Myocyte (in vitro differentiated cells): ENCODE measurements at regions not wholly inside any gene's neighbourhood (a gene's known extent, or its start where the extent isn't known, plus 50 kb on each side); places are given as distances from the start of the nearest gene placed in this dataset.
"Not testable (repeated sequence)": the region's sequence is repeated elsewhere in the genome, so short reads cannot be mapped to it uniquely, and the experiment has no call there.

ENCODE experiments used
- DNase-seq: peaks from one replicate; pipeline ENCODE4 v3.0.0-alpha.2; 2012; ENCODE audit warnings: low read depth

DNA sequence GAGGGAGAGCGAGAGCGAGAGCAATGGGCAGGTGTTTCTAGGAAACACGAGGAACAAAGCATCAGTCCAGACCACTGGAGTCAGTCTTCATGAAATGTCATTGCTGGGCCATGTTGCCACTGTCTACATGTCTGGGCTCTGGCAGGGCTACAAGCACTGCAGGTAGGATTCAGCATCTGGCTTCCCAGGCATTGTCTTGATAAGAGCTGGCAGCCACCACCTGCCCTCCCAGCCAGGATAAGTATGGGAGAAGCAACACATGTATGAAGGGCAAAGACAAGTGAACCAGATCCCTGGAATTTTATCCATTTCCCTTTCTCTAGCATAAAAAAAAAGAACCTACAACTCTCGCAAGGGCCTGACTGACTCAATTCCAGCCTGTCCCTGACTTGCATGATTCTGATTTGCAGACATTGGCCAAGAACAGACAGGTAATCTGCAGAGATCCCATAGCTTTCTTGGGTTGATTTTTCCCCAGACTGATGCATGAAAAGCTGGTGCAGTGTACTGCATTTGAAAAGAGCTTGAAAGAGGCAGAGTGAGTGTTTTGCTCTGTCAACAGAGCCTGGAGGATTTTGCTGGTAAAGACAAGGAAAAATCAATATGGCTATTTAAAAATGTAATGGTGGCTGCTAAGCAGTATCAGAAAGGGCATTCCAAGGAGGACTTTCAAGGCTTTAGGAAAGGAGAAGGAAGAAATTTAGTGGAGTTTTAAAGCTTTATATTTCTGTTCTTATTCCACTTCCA, 157.2 kb upstream of the MYRIP start:
- no peak for DNase-seq

DNA sequence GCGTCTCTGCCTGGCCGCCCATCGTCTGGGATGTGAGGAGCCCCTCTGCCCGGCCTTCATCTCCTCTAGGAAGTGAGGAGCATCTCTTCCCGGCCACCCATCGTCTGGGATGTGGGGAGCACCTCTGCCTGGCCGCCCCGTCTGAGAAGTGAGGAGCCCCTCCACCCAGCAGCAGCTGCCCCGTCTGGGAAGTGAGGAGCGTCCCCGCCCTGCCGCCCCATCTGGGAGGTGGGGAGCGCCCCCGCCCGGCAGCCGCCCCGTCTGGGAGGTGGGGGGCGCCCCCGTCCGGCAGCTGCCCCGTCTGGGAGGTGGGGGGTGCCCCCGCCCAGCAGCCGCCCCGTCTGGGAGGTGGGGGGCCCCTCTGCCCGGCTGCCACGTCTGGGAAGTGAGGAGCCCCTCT, 153.7 kb upstream of the MYRIP start:
- DNase-seq, result not testable (repeated sequence)

GRCh38 chr3:39657075-39657474, 152.3 kb upstream of the MYRIP start:
- DNase-seq, result no peak

GRCh38 chr3:39657775-39658174, 151.6 kb upstream of the MYRIP start:
- no peak for DNase-seq

DNA sequence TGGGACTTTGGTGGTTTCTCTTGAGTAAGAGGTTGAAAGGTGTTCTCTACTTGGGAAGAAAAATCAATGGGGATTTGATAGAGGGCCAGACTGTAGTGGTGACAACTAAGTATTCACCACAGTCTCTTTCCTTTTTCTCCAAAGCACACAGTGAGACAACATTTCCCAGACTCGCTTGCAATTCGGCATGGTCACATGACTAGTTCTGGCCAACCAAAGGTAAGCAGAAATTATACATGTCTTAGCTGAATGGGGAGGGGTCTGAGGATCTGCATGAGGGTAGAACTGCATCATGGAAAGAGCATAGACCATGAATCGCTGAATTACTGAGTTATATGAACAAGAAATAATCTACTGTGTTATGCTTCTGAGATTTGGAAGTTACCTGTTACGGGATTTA, 144.5 kb upstream of the MYRIP start:
- no peak for DNase-seq

- no peak for DNase-seq
Observed at GRCh38 chr3:39665441-39665840, 144.0 kb upstream of the MYRIP start.

GRCh38 chr3:39668420-39668819, 141.0 kb upstream of the MYRIP start:
- peak; percentile 65 for DNase-seq

DNA sequence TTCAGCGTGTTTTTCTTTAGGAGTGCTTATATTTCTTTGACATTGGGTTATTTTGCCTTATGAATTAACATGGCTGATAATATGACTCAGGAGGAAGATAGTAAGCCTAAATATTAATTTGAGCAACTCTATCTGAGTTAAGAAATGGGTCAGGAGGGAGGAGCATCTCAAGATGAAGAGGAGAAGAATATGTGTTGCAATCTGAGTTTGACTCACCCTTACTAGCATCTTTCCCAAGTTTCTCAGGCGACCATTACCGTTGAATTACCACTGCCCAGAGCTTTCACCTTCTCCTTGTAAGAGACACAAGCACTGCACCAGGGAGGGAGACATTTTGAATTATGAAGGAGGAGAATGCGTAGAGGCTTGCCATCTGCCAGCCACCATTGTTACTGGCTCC, 138.3 kb upstream of the MYRIP start:
- DNase-seq, result no peak

DNA sequence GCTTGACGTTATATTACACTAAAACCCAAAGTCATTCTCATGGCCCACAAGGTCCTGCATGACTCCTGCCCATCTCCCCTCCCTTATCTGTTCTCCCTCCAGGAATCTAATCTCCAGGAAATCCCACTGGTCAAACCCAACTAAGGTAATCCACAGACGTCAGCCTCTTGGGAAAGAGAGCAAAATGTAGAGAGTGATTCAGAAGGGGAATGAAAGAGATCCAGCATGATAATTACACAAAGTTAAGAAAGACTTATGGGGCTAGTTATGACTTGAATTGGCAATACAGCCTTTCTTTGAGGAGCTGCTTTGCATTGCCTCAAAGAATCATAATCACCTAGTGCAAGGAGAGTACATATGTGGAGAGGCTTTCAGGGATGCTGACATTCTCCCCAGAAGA, 137.8 kb upstream of the MYRIP start:
- DNase-seq, result no peak

DNA sequence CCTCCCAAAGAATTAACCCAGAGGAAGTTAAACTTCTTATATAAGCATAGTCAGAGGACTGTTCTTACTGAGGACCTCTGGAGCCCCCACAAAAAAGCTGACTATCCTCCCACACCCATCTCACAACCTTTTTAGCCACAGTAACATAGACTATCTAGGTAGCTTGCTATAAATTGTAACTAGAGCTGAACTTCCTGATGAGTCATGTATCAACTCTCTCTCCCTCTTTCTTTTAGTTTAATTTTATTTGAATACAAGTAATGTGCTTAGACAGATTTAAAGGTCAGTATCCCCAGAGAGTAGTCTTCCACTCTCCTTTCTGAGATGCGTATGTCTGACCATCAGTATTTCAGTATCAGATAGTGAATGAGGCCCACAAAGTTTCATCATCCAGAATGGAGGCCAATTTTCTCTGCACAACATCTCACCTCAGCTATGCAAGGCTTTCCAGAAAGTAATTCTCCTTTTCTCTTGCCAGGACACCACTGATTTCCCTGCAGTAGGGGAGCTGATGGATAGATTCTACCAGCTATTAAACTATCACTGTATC, 104.0 kb upstream of the MYRIP start:
- DNase-seq, result no peak

- DNase-seq, result peak; percentile 61
Observed at GRCh38 chr3:39707314-39707909, 102.0 kb upstream of the MYRIP start.

DNA sequence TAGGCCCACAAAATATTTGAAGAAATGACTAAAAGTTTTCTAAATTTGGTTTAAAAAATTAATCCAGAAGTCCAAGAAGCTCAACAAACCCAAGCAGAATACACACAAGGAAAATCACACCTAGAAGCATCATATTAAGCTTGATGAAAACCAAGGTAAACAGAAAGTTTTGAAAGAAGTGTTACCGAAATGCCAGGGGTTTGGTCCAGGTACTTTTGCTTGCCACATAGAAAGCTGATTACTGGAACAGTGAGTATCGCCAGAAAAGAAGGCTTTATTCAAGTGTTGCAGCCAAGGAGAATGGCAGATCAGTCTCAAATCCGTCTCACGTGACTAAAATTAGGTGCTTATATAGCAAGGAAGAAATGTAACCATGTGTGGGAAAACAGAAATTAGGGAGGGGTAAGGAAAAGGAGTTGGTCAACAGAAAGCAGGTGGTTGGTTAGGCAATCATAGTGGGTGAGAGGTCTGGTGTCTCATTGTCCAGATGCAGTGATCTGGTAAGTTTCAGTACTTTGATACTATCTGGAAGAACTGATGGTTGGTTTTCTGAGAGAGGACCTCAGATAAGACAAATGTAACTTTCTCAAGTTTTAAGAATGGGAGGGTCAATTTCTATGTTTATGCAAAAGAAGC, 96.9 kb upstream of the MYRIP start:
- DNase-seq, result no peak

DNA sequence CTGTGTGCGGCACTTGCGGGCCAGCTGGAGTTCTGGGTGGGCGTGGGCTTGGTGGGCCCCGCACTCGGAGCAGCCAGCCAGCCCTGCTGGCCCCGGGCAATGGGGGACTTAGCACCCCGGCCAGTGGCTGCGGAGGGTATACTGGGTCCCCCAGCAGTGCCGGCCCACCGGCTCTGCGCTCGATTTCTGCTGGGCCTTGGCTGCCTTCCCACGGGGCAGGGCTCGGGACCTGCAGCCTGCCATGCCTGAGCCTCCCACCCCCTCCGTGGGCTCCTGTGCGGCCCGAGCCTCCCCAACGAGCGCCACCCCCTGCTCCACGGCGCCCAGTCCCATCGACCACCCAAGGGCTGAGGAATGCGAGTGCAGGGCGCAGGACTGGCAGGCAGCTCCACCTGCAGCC, 96.1 kb upstream of the MYRIP start:
- DNase-seq, result not testable (repeated sequence)

DNA sequence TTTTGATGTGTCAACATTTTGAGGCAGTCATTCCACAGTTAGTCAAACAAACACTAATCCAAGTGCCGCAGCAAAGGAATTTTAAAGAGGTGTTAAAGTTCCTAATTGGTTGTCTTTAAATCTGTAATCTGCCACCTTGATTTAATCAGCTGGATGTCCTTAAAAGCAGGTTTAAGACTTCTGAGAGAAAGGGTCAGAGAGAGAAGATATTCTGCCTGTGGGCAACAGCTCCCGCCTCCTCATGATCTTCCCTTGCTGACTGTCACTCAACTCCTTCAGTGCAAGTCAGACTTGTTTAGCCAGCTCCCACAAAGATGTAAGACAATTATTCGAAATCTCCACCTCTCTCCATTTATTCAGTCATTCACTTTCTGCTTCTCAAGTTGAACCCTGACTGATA, 92.6 kb upstream of the MYRIP start:
- DNase-seq, result no peak

DNA sequence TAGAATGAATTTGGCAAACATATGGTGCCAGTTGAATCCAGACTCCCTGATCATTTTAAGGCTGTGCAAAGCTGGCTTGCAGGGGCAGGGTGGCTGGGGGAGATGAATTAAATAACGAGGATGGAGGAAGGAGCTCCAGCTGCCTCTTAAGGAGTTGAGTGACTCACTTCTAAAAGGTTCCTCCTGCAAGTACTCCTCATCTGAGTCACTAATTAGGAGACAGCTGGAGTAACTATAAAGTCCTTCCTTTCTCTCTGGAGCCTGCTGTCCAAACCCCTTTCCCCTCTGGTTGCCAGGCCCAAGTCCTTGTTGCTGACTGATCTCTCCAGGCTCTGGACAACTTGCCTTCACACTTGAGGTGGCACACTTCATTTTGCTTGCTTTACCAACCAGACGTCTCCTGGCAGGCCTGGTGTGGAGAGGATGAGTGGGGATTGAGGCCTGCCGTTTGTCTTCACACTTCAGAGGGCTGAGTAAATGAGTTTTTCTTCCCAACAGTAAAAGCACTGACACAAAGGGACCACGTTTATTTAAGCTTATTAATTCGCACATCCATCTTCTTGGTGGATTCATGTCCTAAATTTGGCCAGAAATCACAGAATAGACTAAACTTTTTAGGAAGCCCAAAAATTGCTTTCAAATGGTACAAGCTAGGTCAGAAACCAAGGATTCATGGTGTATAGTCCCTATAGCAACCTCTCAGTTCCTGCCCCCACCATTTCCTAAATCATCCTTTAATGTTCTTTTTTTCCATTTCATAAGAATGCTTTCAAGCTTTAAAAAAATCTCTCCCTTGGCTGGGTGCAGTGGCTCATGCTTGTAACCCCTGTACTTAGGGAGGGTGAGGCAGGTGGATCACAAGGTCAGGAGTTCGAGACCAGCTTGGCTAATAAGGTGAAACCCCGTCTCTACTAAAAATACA, 90.5 kb upstream of the MYRIP start:
- peak; percentile 75 for DNase-seq

DNA sequence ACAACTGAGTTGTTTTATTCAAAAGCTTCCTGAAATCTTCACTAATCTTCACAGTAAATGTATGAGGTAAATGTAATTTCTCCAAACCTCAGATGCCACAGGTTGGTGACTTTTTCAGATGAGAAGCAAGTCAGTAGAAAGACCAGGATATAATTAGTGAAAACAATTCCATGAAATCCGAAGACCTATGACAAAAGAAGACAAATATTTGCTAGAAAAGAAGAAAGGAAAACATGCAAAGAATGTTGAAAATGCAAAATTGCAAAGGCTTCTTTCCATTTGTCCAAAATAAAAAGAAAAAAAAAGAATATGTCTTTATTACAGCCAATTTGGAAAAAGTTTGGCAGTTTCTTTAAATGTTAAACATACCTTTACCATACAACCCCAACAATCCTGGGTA, 88.3 kb upstream of the MYRIP start:
- DNase-seq, result no peak

DNA sequence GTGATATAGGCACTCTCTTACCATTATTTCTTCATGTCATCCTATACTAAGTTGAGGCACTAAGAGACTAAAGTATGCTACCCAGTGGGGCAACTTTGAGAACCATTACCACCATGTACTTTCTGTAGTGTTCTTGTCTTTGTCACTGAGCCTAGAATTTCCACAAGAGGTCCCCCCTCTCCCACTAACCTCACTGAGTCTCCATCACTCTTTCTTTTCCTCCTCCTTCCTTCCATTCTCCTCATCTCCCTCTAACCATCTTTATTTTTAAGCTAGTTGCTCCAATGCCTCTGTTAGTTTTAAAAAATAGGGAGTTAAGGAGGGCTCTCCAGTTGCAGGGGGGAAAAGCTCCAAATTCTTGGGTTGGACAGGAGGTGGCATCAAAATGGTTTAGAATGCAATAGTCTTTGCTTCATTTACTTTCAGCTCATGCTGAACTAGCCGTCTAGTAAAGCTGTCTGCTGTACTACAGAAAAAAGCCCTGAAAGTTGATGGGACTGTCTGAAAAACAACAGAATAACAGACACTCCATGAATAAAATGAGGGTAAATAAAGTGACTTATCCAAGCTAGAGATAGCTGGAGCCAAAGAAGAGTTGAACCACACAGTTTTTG, 85.1 kb upstream of the MYRIP start:
- no peak for DNase-seq

- DNase-seq, result no peak
Observed at GRCh38 chr3:39725321-39725720, 84.1 kb upstream of the MYRIP start.

DNA sequence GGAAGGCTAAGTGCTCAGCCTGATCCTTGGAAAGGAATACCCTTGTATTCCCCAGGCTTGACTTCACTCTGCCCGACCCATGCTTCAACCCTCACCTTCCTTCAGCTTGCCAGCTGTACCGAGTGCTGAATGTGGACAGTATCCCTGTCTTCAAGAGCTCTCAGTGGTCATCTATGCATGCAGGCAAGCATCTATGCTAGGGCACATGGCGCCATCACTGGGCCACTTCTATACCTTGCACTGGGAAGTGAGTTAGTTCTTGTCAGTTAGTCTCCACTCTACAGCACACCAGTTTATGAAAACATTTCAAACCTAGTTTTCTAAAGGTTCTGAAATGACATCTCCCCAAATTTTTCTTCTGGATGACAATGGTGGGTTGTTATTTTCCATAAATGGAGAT, 82.0 kb upstream of the MYRIP start:
- DNase-seq, result no peak

DNA sequence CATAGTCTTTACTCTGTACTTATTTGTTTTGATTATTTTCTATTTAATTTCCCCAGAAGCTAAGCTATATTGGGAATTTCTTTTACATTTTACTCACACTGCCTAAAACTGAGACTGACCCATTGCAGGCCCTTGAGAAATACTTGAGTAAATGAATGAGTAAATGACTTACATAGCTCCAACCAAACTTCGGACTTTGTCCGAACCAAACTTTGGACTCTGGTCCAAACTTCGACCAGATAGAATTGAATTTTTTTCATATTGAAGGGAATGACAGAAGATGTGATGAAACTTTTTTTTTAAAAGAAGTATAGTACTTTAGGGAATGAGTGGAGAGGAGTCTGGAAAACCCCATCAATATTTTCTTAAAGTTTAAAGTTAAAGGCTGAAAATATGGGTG, 75.6 kb upstream of the MYRIP start:
- no peak for DNase-seq

DNA sequence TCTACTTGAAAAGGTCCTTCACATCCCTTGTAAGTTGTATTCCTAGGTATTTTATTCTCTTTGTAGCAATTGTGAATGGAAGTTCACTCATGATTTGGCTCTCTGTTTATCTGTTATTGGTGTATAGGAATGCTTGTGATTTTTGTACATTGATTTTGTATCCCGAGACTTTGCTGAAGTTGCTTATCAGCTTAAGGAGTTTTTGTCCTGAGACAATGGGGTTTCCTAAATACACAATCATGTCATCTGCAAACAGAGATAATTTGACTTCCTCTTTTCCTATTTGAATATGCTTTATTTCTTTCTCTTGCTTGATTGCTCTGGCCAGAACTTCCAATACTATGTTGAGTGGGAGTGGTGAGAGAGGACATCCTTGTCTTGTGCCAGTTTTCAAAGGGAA, 69.8 kb upstream of the MYRIP start:
- not testable (repeated sequence) for DNase-seq
